Activated gamma-delta T cell treated with anti-CD3 and anti-CD28 coated beads, Interleukin-2, amount 50 U/mL, for 16 hours (primary cell): ENCODE measurements at regions not wholly inside any gene's neighbourhood (a gene's known extent, or its start where the extent isn't known, plus 50 kb on each side); places are given as distances from the start of the nearest gene placed in this dataset.
"Not testable (repeated sequence)": the region's sequence is repeated elsewhere in the genome, so short reads cannot be mapped to it uniquely, and the experiment has no call there.

Source experiments
- DNase-seq: peaks from one replicate; pipeline ENCODE4 v3.0.0-alpha.2; 2020; ENCODE audit warnings: low read depth

GRCh38 chr5:163885117-163885516 lies 379.7 kb downstream of the MAT2B start:
- no peak for DNase-seq

DNA sequence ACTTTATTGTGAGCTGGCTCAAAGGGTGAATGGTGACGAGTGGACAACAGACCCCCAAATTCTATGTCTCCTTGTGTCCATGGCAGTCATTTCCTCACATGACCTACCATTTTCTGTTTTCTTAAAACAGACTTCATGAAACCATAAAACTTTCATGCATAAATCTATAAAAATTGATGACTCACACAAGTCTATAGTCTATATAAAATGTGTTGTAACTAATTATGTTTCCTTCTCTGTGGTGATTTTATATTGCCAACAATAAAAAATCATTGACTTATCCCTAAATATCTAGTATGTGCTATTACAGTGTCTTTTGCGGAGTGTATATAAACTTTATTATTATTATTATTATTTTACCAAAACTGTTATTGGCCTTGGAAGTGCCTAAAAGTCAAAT lies 382.4 kb downstream of the MAT2B start:
- DNase-seq = no peak

GRCh38 chr5:163888366-163888765 lies 382.9 kb downstream of the MAT2B start:
- no peak for DNase-seq

DNA sequence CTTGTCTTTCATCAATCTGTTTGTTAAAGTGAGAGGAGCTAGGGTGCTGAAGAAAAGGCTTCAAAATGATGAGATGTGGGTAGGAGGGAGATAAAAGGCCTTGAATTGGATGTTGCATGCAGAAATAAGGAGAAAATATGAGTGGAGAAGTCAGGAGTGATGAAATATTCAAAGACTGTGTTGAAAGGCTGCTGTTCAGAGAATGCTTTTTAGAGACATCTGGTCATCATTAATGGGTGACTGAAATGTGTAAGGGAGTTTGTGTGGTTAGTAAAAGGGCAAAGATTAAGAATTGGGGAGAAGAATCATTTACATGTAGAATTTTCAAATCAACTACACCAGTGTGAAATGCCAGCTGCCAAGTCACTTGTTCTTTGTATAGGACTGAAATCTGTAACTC lies 383.9 kb downstream of the MAT2B start:
- no peak for DNase-seq

DNA sequence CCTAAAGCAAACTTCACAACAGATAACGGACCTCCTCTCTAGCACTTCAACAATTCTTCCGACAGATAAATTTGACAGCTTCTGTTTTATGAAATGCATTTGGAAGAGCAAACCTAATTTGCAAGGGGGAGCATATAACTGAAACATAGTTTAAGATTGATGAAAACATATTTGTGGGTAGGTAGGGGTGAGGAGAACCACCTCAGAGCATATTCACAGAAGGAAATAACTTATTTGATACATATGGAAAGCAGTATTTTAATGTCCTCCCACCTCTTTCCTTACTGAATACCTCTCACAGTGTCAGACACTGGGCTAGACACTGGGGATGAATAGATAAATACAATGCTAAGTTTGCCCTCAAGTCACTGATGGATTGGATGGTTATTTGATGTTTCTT lies 384.8 kb downstream of the MAT2B start:
- no peak for DNase-seq

GRCh38 chr5:163893281-163893680 lies 387.9 kb downstream of the MAT2B start:
- no peak for DNase-seq

- no peak for DNase-seq
Measured at GRCh38 chr5:163894645-163895044, 389.2 kb downstream of the MAT2B start.

GRCh38 chr5:163898873-163899272 lies 393.5 kb downstream of the MAT2B start:
- no peak for DNase-seq

DNA sequence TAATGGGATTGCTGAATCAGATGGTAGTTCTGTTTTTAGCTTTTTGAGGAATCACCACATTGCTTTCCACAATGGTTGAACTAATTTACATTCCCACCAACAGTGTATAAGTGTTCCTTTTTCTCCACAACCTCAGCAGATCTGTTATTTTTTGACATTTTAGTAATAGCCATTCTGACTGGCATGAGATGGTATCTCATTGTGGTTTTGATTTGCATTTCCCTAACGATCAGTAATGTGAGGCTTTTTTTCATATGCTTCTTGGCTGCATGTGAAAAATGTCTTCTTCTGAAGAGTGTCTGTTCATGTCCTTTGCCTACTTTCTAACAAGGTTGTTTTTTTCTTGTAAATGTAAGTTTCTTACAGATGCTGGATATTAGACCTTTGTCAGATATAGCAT lies 402.4 kb downstream of the MAT2B start:
- DNase-seq = not testable (repeated sequence)

DNA sequence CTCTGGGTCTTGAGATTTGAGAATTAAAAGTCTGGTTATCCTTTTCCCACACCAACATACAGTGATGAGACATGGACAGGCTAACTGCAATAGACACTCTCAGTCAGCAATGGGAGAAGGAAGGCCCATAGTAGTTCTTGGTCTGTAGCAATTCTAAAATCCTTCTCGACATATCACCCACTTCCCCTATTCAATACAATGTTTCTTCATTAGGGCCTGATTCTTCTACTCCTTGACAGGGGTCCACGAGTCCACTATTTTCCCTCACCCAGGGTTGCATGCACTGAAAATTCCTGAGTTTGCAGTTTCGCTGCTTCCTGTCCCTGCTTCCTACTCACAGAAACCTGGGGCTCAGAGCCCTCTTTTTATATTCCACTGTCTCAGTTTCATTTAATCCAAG lies 402.8 kb downstream of the MAT2B start:
- DNase-seq = no peak

DNA sequence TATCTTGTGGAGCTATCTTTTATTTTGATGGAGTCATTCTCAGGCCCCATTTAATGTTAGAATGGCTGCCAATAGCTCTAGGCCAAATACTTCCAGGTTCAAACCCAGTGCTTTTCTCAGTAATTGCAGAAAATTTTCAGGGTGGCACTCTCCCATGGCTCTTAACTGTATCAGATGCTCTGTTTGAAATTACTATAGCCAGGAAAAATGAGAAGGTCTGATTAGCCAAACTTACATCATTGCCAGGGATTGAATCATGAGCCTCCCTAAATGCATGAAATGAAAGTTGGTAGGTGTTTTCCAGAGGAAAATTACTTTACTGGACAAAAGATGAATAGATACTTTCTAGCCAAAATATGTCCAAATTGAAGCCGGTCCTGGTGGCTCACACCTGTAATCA lies 404.8 kb downstream of the MAT2B start:
- DNase-seq = no peak

GRCh38 chr5:163912046-163912445 lies 406.6 kb downstream of the MAT2B start:
- no peak for DNase-seq

- no peak for DNase-seq
Measured at GRCh38 chr5:163913548-163913947, 408.1 kb downstream of the MAT2B start.

- DNase-seq = no peak
Measured at GRCh38 chr5:163914910-163915309, 409.5 kb downstream of the MAT2B start.

- no peak for DNase-seq
Measured at GRCh38 chr5:163915481-163915961, 410.1 kb downstream of the MAT2B start.

DNA sequence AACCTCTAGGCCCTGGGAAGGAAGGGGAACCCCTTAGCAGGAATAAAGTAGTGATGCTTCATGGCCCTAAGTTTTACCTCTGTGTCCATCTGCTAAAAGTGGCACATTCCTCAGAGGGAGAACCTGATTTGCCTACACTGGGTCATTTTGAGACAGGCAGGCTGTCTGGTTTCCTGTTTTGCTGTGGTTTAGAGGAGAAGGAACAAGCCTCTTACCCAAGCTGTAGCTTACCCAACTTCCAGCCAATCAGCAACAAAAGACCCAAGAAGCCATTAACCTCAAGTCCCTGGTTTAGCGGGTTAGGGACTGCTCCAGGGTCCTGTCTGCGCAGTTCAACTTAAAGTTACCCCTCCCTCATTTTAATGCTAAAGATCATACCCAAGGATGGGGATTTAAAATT lies 411.0 kb downstream of the MAT2B start:
- DNase-seq = no peak

DNA sequence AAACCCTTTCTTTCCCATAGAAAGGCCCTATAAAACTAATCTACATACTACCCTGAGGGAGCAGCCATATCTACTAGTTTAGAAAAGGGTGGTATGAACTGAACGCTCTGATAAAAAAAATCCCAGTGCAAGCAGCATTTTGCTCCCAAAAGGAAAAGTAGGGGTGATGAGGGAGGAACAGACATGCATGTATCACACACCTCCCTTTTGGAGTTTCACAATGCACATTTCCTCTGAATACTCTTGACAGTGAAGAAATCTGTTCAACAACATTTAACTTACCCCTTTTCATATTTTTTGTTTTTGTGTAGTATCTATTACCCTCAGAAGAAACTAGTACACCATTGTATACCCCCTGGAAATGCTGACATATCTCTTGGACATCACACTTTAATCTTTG lies 411.4 kb downstream of the MAT2B start:
- DNase-seq = no peak

GRCh38 chr5:163917747-163918146 lies 412.3 kb downstream of the MAT2B start:
- no peak for DNase-seq

GRCh38 chr5:163934990-163935389 lies 429.6 kb downstream of the MAT2B start:
- DNase-seq = not testable (repeated sequence)

- DNase-seq = no peak
Measured at GRCh38 chr5:163938595-163938994, 433.2 kb downstream of the MAT2B start.

- DNase-seq = no peak
Measured at GRCh38 chr5:163941079-163941478, 435.7 kb downstream of the MAT2B start.

DNA sequence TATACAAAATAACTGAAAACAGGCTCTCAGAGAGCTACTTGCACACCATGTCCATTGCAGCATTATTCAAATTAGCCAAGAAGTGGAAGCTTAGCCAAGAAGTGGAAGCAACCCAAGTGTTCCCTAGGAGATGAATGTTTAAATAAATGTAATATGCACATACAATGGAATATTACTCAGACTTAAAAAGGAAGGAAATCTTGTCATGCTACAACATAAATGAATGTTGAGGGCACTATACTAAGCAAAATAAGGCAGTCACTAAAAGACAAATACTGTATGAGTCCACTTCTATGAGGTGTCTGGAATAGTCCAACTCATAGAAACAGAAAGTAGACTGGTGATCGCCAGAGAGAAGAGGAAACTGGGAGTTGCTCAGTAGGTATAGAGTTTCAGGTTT lies 438.1 kb downstream of the MAT2B start:
- DNase-seq = no peak

GRCh38 chr5:163944738-163945137 lies 439.3 kb downstream of the MAT2B start:
- DNase-seq = no peak

DNA sequence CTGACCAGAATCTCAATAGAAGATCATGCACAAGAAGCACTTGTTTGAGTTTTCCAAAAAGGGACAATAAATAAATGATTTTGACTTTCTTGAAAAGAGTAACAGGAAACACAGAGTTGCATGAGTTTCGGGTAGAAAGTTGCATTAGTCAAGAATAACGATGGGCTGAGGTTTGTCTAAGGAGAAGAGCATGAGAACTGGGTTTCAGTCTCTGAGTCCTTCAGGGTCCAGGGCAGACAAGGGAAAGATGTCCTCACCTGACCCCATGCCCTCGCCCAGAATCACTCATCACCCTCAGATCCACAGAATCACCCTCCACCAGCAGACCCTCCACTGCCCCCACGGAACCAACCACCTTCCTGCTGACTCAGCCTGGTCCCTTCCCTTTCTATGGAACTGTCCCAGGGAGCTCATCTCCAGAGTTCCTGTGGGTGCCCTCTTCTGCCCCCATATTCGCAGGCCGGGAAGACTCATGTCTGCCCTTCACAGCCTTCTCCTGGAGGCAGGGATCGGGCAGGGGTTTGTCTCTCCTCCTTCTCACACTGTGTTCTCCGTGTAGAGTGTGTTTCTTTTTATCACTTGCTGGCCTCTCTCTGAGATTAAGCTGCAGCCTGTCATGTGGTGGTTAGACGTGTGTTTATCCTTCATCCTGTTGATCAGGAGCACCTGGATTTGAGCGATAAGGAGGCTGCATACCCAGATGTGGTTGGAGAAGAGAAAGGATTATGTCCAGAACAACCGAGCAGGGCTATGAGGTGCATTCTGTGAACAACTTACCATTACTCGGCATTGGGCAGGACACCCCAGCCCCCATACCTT lies 442.6 kb downstream of the MAT2B start:
- DNase-seq = no peak
